ENCODE measurements at regions not wholly inside any gene's neighbourhood (a gene's known extent, or its start where the extent isn't known, plus 50 kb on each side); places are given as distances from the start of the nearest gene placed in this dataset.
"Not testable (repeated sequence)": the region's sequence is repeated elsewhere in the genome, so short reads cannot be mapped to it uniquely, and the experiment has no call there.

DNA sequence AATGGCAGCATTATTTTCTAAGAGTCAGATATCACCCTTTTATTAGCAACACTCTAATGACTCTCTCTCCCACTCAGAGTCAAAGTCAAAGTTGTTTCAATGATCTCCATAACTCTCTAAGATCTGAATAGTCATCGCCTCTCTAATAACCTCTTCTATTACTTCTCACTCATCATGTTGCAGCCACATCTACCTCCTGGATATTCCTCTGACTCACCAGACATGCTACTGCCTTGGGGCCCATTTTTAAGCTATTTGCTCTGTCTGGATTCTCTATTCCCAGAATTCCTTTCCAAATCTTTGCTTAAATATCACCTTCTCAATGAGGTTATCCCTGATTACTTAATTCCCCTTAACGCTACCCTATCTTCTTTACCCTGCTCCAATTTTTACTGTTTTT is 391.8 kb upstream of the MAGEB16 start:
- DNase-seq (ENCODE audit: low spot score): no peak

GRCh38 chrX:35416782-35417181 is 381.4 kb upstream of the MAGEB16 start:
- no peak for DNase-seq (ENCODE audit: low spot score)

- no peak for DNase-seq (ENCODE audit: low spot score)
Observed at GRCh38 chrX:35432056-35432455, 366.1 kb upstream of the MAGEB16 start.

DNA sequence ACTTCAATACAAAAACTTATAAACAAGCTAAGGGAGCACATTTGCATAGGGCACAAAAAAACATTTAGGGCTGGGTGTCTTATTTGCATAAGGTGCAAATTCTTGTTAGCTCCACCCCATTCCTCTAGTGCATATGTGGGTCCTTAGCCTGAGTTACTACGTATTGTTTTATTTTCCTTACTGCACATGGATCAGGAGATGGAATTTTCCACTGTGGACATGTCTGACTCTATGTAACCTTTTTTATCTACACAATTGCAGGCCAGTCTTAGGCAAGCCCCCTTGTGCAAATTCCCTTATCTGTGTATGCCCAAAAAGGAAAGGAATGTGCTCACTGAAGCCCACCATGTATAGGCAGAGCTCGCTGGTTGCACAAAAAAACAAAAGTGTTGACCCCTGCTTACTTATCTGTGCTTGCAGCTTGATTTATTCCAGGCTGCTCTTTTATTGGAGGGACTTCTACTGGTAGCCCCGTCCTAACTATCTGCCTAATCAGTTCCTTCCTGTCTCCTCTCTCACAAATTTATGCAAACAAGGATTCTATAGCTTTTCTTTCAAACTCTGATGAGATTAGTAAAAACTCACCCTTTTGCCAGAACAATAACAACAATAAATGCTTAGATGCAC is 359.0 kb upstream of the MAGEB16 start:
- DNase-seq (ENCODE audit: low spot score): no peak

DNA sequence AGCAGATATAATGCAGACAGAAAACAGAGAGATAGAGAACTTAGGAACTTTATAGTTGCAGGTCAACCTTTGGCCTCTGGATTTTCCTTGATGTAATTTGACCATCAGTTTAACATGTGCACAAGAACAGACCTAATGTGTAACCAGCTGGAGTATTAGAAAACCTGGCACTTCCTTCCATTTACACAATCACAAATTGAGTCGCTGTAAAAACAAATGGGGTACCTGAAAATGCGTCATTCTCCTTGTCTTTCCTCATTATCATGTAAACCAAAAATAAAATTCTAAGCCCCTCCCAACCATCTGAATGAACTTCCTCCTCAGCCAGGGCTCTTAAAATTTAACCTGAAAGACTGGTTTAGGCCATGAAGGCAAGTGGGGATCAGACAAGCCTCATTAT is 358.4 kb upstream of the MAGEB16 start:
- no peak for DNase-seq (ENCODE audit: low spot score)

- DNase-seq (ENCODE audit: low spot score): no peak
Observed at GRCh38 chrX:35442421-35442820, 355.7 kb upstream of the MAGEB16 start.

GRCh38 chrX:35443091-35443582 is 355.0 kb upstream of the MAGEB16 start:
- not testable (repeated sequence) for DNase-seq (ENCODE audit: low spot score)

DNA sequence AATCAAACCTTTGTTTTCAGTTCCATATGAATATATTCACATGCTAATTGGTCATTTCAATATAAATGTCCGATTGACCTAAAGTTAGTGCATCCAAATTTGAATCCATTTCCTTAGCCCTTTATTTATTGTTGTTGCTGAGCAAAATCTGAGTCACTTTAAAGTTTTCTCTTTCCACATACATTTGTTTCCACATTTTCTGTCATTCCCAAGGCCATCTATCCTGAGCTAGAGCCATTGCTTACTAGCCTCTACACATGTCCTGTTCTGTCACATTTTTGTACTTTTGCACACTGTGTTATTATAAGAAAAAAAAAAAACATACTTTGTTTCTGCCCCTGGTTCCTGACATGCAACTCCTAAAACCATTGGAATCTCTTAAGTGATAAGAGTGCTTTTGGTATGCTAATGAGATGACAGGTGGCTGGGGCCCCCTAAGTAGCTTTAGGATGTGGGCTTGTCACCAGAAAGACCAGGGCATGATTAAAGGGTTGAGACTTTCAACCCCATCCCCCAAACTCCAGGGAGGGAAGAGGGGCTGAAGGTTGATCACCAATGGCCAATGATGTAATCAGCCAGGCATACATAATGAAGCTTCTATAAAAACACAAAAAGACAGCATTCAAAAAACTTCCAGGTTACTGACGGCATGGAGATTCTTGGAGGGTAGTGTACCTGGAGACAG is 353.3 kb upstream of the MAGEB16 start:
- no peak for DNase-seq (ENCODE audit: low spot score)

GRCh38 chrX:35445912-35446311 is 352.2 kb upstream of the MAGEB16 start:
- no peak for DNase-seq (ENCODE audit: low spot score)

DNA sequence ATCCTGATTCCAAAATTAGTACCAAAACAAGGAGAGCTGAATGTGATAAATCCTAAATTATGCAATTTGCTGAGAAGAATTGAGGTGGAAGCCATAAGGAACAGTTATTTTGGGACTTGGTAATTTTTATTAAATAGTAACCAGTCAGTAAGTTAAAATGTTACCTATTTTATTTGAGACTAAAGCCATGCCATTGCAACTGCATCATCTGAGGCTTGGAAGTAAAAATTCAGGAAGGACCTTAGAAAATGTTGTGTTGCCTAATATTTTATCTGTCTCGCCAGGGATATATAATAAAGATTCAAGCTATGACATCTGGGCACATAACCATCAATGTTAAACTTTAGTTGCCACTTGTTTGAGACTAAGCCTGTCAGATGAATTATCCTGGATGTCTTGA is 341.3 kb upstream of the MAGEB16 start:
- DNase-seq (ENCODE audit: low spot score): no peak

DNA sequence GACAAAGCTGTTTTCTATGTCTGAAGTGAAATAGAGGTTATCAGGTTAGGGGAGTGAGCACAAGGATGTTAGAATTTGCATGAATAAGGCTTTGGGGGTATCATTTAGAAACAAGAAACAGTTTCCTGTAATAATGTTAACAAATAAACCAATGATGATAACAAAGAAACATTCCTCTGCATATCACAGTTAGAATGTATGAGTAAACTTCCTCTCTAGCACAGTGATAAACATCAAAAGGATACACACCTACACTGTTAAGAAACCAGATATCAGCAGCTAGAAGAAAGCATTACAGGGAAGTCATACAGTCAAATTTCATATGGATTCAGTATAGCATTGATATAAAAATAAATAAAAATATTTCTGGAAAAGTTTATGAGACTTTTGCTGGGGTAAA is 340.0 kb upstream of the MAGEB16 start:
- no peak for DNase-seq (ENCODE audit: low spot score)

DNA sequence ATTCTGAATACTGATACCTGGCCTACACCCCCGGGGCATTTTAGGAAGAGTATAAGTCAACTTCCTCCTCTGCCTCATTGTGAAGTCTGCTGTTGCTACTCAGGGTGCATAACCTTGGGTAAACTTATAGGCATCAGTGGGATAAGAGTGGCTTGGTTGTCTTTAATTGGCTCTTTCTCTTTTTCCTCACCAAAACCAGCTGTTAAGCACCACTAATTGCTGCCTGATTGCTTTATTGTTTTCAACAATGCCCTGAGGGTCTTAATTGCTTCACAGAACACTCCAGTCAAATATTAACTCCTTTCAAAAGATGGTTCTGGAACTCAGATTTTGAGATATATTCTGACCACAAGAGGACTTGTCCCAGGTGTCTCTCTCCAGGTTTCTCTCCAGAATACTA is 337.0 kb upstream of the MAGEB16 start:
- no peak for DNase-seq (ENCODE audit: low spot score)

DNA sequence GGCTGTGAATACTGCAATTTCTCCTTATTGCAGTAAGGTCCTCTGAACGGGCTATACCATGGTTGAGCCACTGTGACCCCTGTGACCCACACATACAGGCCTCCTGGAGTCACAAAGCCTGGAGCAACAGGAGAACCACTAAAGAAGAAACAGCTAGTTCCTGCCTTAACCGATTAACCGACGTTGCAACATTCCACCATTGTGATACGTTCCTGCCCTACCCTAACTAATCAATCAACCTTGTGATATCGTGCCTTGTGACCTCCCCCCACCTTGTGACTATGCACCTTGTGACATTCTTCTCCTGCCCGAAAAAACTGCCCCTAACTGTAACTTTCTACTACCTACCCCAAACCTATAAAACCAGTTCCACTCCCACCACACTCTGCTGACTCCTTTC is 301.5 kb upstream of the MAGEB16 start:
- DNase-seq (ENCODE audit: low spot score): not testable (repeated sequence)

DNA sequence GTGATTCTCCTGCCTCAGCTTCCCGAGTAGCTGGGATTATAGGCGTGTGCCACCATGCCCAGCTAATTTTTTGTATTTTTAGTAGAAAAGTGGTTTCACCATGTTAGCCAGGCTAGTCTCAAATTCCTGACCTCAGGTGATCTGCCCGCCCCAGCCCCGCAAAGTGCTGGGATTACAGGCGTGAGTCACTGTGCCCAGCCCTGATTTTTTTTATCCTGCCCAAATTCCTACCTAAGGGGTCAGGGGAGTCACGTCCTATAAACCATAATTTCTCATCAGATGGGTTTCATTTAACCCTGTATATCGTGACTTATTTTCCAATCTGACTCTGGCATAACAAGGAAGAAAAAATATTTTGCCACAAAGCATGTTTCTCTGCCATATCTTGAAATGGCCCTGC is 300.7 kb upstream of the MAGEB16 start:
- not testable (repeated sequence) for DNase-seq (ENCODE audit: low spot score)

DNA sequence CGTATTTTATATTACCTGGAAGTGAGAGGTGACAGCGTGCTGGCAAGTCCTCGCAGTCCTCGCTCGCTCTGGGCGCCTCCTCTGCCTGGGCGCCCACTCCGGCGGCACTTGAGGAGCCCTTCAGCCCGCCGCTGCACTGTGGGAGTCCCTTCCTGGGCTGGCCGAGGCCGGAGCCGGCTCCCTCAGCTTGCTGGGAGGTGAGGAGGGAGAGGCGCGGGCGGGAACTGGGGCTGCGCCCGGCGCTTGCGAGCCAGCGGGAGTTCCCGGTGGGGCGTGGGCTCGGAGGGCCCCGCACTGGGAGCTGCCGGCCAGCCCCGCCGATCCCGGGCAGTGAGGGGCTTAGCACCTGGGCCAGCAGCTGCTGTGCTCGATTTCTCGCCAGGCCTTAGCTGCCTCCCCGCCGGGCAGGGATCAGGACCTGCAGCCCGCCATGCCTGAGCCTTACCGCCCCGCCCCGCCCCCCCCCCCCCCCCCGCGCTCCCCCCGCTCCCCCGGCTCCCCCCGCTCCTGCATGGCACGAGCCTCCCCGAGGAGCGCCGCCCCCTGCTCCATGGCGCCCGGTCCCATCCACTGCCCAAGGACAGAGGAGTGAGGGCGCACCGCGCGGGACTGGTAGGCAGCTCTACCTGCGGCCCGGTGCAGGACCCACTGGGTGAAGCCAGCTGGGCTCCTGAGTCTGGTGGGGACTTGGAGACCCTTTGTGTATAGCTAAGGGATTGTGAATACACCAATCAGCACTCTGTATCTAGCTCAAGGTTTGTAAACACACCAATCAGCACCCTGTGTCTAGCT is 298.9 kb upstream of the MAGEB16 start:
- no peak for DNase-seq (ENCODE audit: low spot score)

DNA sequence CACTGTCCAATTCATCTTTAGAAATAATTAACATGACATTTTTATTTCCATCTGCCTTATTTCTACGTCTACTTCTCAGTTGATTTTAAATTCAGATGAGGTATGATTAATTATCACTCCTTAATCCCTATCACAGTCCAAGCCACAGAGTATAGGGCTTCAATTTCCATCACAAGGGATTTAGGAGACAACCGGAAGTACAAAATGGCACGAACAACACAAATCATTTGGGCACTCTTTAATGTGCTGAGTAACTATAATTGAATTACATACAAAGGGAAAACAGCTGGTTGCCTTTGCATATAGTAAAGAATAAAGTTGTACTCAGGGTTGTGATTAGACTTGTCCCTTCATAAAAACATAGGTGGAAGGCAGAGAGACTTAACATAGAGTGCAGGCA is 290.4 kb upstream of the MAGEB16 start:
- DNase-seq (ENCODE audit: low spot score): no peak

- DNase-seq (ENCODE audit: low spot score): not testable (repeated sequence)
Observed at GRCh38 chrX:35548003-35548402, 250.1 kb upstream of the MAGEB16 start.

- DNase-seq (ENCODE audit: low spot score): no peak
Observed at GRCh38 chrX:35557916-35558315, 240.2 kb upstream of the MAGEB16 start.

DNA sequence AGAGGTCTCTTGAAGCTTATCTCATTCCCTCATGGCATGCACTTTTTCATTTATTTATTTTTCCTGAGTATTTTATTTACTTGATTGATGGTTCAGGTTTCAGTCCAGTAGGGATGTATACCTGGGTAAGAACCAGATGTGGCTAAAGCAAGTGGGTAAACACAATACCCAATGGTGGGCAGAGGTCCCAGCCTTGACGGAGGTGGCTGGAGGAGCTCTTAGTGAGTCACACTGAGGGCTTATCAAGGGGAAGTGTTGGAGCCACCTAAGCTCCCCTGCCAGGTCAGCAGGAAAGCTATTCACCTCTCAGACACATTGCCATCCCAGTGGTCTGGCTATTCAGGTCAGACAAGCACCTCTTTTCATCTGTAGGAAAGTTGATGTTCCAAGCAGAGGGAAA is 236.2 kb upstream of the MAGEB16 start:
- DNase-seq (ENCODE audit: low spot score): no peak

- DNase-seq (ENCODE audit: low spot score): no peak
Observed at GRCh38 chrX:35562395-35562794, 235.7 kb upstream of the MAGEB16 start.

GRCh38 chrX:35590210-35590609 is 207.9 kb upstream of the MAGEB16 start:
- DNase-seq (ENCODE audit: low spot score): no peak

GRCh38 chrX:35611562-35611961 is 186.6 kb upstream of the MAGEB16 start:
- DNase-seq (ENCODE audit: low spot score): not testable (repeated sequence)

- no peak for DNase-seq (ENCODE audit: low spot score)
Observed at GRCh38 chrX:35617836-35618235, 180.3 kb upstream of the MAGEB16 start.

All from hepatic stellate cell (primary cell).